22Rv1 (cell line): ENCODE measurements at regions not wholly inside any gene's neighbourhood (a gene's known extent, or its start where the extent isn't known, plus 50 kb on each side); places are given as distances from the start of the nearest gene placed in this dataset.

ENCODE experiments used
- H3K27ac ChIP-seq: fragments of 450-650 bp; 2 replicates; pipeline ENCODE4 v1.5.1; 2017
- ZFX ChIP-seq: fragments of 450-650 bp; IDR thresholded peaks from 2 replicates; pipeline ENCODE4 v1.6.1; 2017; ENCODE audit warnings: antibody characterized with exemption, borderline replicate concordance
- TF ChIP-seq, protein P1 (sequence below): fragments of 450-650 bp; IDR thresholded peaks from 2 replicates; pipeline ENCODE4 v1.5.1; 2017; ENCODE audit warnings: mild to moderate bottlenecking

DNA sequence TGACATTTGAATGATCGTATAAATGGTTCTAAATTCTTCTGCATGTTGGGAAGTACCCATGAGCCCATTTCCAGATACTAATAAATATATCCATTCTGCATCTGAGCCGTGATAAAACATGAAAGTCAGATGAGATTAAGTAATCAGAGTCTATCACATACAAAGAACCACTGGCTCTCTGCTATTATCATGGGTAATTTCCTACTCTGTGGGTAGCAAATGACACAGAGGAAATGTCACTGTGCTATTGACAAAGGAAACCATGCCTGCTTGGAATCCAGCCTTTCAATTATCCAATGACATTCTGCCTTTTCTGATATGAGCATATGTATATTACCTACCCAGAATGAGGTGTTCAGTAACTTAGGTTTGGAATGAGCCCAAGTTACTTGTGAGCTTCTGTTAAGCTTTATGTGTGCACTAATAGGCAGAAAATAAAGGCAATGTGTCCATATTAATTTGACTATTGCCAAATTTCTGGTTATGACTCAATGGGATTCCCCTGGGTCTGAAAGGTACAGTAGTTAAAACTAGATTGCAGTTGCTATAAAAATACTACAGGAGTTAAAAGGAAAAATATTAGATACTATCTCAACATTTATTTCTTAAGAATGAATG lies 238.7 kb upstream of the KCNIP4 start:
- no peak overlapping the region for H3K27ac ChIP-seq
- TF ChIP-seq, protein P1, sequence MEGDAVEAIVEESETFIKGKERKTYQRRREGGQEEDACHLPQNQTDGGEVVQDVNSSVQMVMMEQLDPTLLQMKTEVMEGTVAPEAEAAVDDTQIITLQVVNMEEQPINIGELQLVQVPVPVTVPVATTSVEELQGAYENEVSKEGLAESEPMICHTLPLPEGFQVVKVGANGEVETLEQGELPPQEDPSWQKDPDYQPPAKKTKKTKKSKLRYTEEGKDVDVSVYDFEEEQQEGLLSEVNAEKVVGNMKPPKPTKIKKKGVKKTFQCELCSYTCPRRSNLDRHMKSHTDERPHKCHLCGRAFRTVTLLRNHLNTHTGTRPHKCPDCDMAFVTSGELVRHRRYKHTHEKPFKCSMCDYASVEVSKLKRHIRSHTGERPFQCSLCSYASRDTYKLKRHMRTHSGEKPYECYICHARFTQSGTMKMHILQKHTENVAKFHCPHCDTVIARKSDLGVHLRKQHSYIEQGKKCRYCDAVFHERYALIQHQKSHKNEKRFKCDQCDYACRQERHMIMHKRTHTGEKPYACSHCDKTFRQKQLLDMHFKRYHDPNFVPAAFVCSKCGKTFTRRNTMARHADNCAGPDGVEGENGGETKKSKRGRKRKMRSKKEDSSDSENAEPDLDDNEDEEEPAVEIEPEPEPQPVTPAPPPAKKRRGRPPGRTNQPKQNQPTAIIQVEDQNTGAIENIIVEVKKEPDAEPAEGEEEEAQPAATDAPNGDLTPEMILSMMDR = no peak
- TF ChIP-seq ZFX = no peak

DNA sequence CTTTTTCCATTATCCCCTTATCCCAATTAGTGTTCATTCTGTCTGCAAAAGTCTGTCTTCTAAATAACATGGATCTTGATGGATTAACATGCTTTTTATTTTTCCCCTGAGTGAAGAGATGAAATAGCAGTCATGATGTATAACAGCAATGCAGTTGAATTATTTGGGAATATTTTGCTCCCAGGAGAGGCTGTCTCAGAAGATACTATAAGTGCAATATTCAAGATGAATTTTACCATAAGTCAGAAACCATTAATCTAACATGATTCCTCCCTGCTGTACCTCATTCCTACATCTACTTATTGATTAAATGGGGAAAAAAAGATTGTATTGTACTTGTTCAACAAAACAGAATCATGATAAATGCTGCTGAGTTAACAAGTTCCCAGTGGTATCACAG lies 233.2 kb upstream of the KCNIP4 start:
- no peak for TF ChIP-seq ZFX
- TF ChIP-seq, protein P1 = no peak
- no peak overlapping the region for H3K27ac ChIP-seq

DNA sequence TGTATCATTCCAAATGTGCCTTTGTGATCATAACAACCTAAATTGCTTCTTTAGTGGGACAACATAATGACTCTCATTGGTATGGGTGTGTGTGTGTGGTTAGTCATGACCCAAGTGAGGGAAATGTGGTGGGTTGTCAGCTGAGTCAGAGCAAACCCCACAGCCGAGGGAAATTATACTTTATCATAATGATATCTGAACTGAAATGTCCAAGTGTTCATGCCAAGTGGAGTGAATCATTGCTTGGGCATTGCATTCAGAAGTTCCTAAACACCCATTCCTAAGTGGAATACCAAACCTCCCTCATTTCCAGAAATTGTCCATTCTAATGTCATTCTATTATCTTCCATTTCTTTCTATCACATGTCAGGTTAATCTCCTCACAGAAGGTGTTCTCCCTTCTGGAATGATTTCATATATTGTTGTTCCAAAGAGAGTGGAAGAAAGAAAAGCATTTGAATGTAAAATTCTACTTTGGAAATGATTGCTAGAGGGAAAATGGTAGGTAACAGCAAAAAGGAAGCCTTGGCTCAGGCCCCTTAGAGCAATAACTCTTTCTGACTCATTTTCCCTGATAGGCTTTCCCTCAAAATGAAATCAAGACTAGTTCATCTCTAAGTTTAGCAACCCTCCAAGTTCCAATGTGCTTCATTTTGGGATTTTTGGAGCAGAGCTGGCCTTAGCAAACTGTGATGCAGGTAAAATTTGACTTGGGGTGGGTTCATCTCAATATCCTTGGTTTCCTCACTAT lies 230.7 kb upstream of the KCNIP4 start:
- H3K27ac ChIP-seq = no peak overlapping the region
- TF ChIP-seq, protein P1 = no peak
- TF ChIP-seq ZFX = no peak

DNA sequence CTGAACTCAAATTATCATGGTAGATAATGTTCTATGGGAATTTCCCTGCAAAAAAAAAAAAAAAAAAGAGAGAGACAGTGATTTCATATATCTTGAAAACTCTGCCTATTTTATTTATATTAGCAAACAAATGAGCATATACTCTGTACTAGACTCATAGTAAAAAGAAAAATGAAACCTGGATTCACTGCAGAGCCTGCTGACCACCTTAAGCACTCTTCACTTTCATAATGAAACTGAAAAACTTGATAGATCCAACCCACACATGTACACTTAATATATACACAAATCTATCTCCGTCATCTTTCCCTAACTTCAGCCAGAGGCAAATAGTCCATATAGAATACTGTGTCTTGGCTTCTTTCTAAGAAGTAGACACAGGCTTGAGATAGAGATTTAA lies 226.1 kb upstream of the KCNIP4 start:
- TF ChIP-seq, protein P1 = no peak
- no peak for TF ChIP-seq ZFX
- no peak overlapping the region for H3K27ac ChIP-seq

DNA sequence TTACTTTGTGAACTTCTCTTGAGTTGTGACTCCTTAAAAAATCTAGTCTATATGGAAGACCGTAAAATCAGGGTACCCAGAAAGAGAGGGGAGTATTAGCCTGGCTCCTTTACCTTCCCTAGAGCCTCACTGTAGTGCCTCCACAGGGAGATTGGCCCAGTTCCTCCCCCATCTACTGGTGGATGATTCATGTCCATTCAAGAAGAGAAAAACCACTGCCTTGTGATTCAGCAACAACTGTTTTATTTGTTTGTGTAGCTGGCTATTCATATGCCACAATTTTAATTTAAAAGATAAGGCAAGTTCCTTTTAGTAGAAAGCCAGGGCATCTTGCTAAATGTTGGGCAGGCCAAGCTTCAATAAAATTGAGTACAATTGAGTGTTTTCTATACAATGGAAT lies 221.8 kb upstream of the KCNIP4 start:
- no peak for TF ChIP-seq ZFX
- TF ChIP-seq, protein P1 = no peak
- no peak overlapping the region for H3K27ac ChIP-seq

DNA sequence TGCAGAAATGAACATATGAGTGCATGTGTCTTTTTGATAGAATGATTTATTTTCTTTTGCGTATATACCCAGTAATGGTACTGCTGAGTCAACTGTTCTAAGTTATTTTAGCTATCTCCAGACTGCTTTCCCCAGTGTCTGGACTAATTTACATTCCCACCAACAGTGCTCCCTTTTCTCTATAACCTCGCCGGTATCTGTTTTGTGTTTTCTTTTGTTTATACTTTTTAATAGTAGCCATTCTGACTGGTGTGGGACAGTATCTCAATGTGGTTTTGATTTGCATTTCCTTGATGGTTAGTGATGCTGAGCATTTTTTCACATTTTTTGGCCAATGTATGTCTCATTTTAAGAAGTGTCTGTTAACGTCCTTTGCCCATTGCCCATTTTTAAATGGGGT lies 218.6 kb upstream of the KCNIP4 start:
- TF ChIP-seq, protein P1 = no peak
- no peak for TF ChIP-seq ZFX

DNA sequence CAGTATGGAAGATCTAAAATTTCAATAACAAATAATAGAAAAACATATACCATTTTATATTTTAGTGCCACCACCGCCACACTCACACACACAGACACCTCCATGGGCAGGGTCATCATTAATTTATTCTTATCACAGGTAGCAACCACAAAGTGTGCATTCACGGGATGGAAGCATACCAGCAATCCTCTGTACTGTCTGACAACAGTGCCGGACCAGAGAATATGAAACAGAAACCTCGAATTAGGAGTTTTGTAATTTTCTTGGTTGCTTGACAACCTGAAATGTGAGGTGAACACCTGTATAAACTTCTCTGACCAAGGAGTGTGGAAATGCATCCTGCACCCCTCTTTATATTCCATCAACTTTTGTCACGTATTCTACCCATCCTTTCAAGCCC lies 213.9 kb upstream of the KCNIP4 start:
- H3K27ac ChIP-seq = no peak overlapping the region

More for the DNA sequence above, 218.6 kb upstream of the KCNIP4 start:
- H3K27ac ChIP-seq = no peak overlapping the region

More for the DNA sequence above, 213.9 kb upstream of the KCNIP4 start:
- TF ChIP-seq, protein P1 = no peak
- TF ChIP-seq ZFX = no peak
